ENCODE measurements at regions not wholly inside any gene's neighbourhood (a gene's known extent, or its start where the extent isn't known, plus 50 kb on each side); places are given as distances from the start of the nearest gene placed in this dataset.

- H2AFZ ChIP-seq (replicated peaks; ENCODE audit: low read length, poor library complexity): no peak overlapping the region
- no peak overlapping the region for H2BK15ac ChIP-seq (ENCODE audit: low read depth, low read length)
- DNase-seq: no peak
- H3K27me3 ChIP-seq (ENCODE audit: control insufficient read depth, insufficient read depth, low read length): no peaks in the 10 kb centered on the region
- ChIA-PET POLR2A (ENCODE audit: unreplicated experiment) (no interaction called here), CTCF (no interaction called here)
- dilution Hi-C loops (cut with HindIII; ENCODE audit: low sequenced_read_pairs, unreplicated experiment): no loop called here
- H4K8ac ChIP-seq (ENCODE audit: low read depth in 2 of 2, low read length in 2 of 2): no peak overlapping the region
- H2BK20ac ChIP-seq (ENCODE audit: low read depth, low read length): no peak overlapping the region
- H4K91ac ChIP-seq (ENCODE audit: insufficient read depth, low read depth, low read length): no peak overlapping the region
- no peaks in the 10 kb centered on the region for H3K9me1 ChIP-seq (ENCODE audit: insufficient read depth, low read length)
- H3K56ac ChIP-seq (ENCODE audit: extremely low read depth, insufficient read depth, low read length): no peak overlapping the region
- no peak overlapping the region for H3K27ac ChIP-seq (ENCODE audit: insufficient read depth, low read length)
- no peak overlapping the region for H3K18ac ChIP-seq (ENCODE audit: low read depth, low read length)
- in situ Hi-C loops (cut with MboI; ENCODE audit: low sequenced_read_pairs): no loop called here
- H3K4me1 ChIP-seq (ENCODE audit: control insufficient read depth, insufficient read depth, low read length): no peaks in the 10 kb centered on the region
- no peak overlapping the region for H2AK9ac ChIP-seq (replicated peaks; ENCODE audit: low read depth, low read length, poor library complexity)
- TF ChIP-seq SMC3 (IDR thresholded peaks at IDR 0.05; ENCODE audit: low read depth, low read length) (no peak), CHD1 (IDR thresholded peaks at IDR 0.05; ENCODE audit: low read depth, low read length) (no peak), USF2 (IDR thresholded peaks at IDR 0.05; ENCODE audit: low read depth, low read length) (no peak), RCOR1 (IDR thresholded peaks at IDR 0.05; ENCODE audit: insufficient replicate concordance, low read length) (no peak), POLR2A (IDR thresholded peaks at IDR 0.05; ENCODE audit: low read depth, low read length) (no peak), MAZ (IDR thresholded peaks at IDR 0.05; ENCODE audit: borderline replicate concordance, low read depth, low read length) (no peak)
- no peak overlapping the region for H2BK5ac ChIP-seq (ENCODE audit: low read depth, low read length, poor library complexity, severe bottlenecking)
- no peaks in the 10 kb centered on the region for H3K36me3 ChIP-seq (ENCODE audit: control insufficient read depth, insufficient read depth, low read length)
- H2BK120ac ChIP-seq (ENCODE audit: low read depth, low read length): no peak overlapping the region
- H3K9ac ChIP-seq (ENCODE audit: low read depth, low read length): no peak overlapping the region
- WGBS, 2 experiments (ENCODE audit: extremely low coverage in 2 of 2, insufficient read length in 1 of 2): 77% methylated on average over 8 of the region's 16 CpGs; no CpG with 5 or more reads in 1 of the 2 experiments
- no peak overlapping the region for H3K14ac ChIP-seq (replicated peaks; ENCODE audit: low read depth, low read length)
- no peak overlapping the region for H2AK5ac ChIP-seq (ENCODE audit: low read depth, low read length)
- H4K5ac ChIP-seq (ENCODE audit: low read depth, low read length): no peak overlapping the region
- peaks cover 22% of the 10 kb centered on the region for H3K9me3 ChIP-seq (ENCODE audit: control insufficient read depth, insufficient read depth, low read length)
- no peak for ATAC-seq (ENCODE audit: low read depth)
- H3K4me2 ChIP-seq (ENCODE audit: low read depth, low read length): no peak overlapping the region
- no peaks in the 10 kb centered on the region for H4K20me1 ChIP-seq (ENCODE audit: insufficient read depth, low read length)
- no peak overlapping the region for H3K4ac ChIP-seq (ENCODE audit: low read depth, low read length)
- no peak overlapping the region for H3K4me3 ChIP-seq (ENCODE audit: insufficient read depth, low read depth, low read length)
- BruUV-seq (replicated peaks): no TSS peak
- intact Hi-C loops (cut with micrococcal nuclease): no loop called here
- H3K23ac ChIP-seq (ENCODE audit: low read depth, low read length): no peak overlapping the region
- H3K79me1 ChIP-seq (ENCODE audit: low read depth in 1 of 2, low read length in 2 of 2): no peaks in the 10 kb centered on the region
Measured at GRCh38 chr15:97522347-97522746, 438.2 kb upstream of the ARRDC4 start.

Measured in IMR-90 (cell line).